H1 (cell line): ENCODE measurements at regions not wholly inside any gene's neighbourhood (a gene's known extent, or its start where the extent isn't known, plus 50 kb on each side); places are given as distances from the start of the nearest gene placed in this dataset.

ENCODE experiments used
- BACH1 ChIP-seq: IDR thresholded peaks from 2 replicates; pipeline ENCODE4 v1.6.1; 2012; ENCODE audit warnings: low read length, improper control_type of control experiment
- BRCA1 ChIP-seq: IDR thresholded peaks from 2 replicates; pipeline ENCODE4 v1.6.1; 2012; ENCODE audit warnings: low read depth, low read length, improper control_type of control experiment
- CEBPB ChIP-seq: IDR thresholded peaks from 2 replicates; pipeline ENCODE4 v1.6.1; 2012; ENCODE audit warnings: low read depth, low read length
- EP300 ChIP-seq, 2 experiments: IDR thresholded peaks; 1 replicate in 1 of 2; 2 replicates in 1 of 2; pipeline ENCODE4 v1.6.1; 2011 to 2012; ENCODE audit warnings: low read depth in 2 of 2, low read length in 2 of 2, mild to moderate bottlenecking in 2 of 2, borderline replicate concordance in 1 of 2, inconsistent platforms in 1 of 2, moderate library complexity in 1 of 2
- RFX5 ChIP-seq: IDR thresholded peaks from 2 replicates; pipeline ENCODE4 v1.6.1; 2011; ENCODE audit warnings: low read depth, low read length, improper control_type of control experiment, borderline replicate concordance
- RNF2 ChIP-seq: fragments of 200-900, 300-1000 bp; sonication (generic); IDR thresholded peaks from 2 replicates; pipeline ENCODE4 v1.7.1; 2016; ENCODE audit warnings: borderline replicate concordance, low read depth, mild to moderate bottlenecking, antibody characterized with exemption, low read length; ENCODE audit not compliant: poor library complexity, severe bottlenecking; ENCODE audit errors: missing control alignments
- SIN3A ChIP-seq, 2 experiments: IDR thresholded peaks in 1 of 2; conservative IDR thresholded peaks in 1 of 2; 2 replicates each; pipeline ENCODE4 v1.6.1; 2011 to 2012; ENCODE audit warnings: low read length in 2 of 2, improper control_type of control experiment in 1 of 2, low read depth in 1 of 2, mild to moderate bottlenecking in 1 of 2
- TF ChIP-seq, protein P1 (sequence below): fragments of 300-600 bp; sonication (generic); IDR thresholded peaks from 2 replicates; pipeline ENCODE4 v1.7.1; 2012; ENCODE audit warnings: low read length, moderate library complexity, mild to moderate bottlenecking, inconsistent platforms; ENCODE audit not compliant: insufficient replicate concordance
- TF ChIP-seq, protein P2 (sequence below), 3 experiments: IDR thresholded peaks; 1 replicate in 2 of 3; 2 replicates in 1 of 3; pipeline versions ENCODE4 v1.5.1 to v1.6.1; 2011; ENCODE audit warnings: low read length in 3 of 3, mild to moderate bottlenecking in 3 of 3, inconsistent platforms in 2 of 3, low read depth in 1 of 3, moderate library complexity in 1 of 3; ENCODE audit not compliant: insufficient read depth in 1 of 3; ENCODE audit errors: control extremely low read depth in 1 of 3

DNA sequence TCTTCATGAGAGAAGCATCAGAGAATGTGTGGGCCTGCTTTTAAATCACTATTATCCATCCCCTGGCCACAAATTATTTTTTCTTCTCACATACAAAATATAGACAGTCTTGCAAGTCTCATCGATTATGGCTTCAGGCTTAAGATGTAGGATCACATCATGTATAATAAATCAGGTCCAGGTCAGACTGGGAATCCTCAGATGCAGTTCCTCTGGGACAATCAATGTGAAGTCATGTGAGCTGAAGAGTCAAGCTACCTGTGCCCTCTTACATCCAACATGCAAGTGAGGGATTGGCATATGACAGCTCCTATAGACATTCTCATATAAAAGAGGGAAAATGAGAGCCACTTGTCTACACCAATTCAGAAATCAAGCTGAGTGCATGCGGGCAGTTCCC, 631.8 kb downstream of the PTPRU start (continued):
- TF ChIP-seq, protein P1, sequence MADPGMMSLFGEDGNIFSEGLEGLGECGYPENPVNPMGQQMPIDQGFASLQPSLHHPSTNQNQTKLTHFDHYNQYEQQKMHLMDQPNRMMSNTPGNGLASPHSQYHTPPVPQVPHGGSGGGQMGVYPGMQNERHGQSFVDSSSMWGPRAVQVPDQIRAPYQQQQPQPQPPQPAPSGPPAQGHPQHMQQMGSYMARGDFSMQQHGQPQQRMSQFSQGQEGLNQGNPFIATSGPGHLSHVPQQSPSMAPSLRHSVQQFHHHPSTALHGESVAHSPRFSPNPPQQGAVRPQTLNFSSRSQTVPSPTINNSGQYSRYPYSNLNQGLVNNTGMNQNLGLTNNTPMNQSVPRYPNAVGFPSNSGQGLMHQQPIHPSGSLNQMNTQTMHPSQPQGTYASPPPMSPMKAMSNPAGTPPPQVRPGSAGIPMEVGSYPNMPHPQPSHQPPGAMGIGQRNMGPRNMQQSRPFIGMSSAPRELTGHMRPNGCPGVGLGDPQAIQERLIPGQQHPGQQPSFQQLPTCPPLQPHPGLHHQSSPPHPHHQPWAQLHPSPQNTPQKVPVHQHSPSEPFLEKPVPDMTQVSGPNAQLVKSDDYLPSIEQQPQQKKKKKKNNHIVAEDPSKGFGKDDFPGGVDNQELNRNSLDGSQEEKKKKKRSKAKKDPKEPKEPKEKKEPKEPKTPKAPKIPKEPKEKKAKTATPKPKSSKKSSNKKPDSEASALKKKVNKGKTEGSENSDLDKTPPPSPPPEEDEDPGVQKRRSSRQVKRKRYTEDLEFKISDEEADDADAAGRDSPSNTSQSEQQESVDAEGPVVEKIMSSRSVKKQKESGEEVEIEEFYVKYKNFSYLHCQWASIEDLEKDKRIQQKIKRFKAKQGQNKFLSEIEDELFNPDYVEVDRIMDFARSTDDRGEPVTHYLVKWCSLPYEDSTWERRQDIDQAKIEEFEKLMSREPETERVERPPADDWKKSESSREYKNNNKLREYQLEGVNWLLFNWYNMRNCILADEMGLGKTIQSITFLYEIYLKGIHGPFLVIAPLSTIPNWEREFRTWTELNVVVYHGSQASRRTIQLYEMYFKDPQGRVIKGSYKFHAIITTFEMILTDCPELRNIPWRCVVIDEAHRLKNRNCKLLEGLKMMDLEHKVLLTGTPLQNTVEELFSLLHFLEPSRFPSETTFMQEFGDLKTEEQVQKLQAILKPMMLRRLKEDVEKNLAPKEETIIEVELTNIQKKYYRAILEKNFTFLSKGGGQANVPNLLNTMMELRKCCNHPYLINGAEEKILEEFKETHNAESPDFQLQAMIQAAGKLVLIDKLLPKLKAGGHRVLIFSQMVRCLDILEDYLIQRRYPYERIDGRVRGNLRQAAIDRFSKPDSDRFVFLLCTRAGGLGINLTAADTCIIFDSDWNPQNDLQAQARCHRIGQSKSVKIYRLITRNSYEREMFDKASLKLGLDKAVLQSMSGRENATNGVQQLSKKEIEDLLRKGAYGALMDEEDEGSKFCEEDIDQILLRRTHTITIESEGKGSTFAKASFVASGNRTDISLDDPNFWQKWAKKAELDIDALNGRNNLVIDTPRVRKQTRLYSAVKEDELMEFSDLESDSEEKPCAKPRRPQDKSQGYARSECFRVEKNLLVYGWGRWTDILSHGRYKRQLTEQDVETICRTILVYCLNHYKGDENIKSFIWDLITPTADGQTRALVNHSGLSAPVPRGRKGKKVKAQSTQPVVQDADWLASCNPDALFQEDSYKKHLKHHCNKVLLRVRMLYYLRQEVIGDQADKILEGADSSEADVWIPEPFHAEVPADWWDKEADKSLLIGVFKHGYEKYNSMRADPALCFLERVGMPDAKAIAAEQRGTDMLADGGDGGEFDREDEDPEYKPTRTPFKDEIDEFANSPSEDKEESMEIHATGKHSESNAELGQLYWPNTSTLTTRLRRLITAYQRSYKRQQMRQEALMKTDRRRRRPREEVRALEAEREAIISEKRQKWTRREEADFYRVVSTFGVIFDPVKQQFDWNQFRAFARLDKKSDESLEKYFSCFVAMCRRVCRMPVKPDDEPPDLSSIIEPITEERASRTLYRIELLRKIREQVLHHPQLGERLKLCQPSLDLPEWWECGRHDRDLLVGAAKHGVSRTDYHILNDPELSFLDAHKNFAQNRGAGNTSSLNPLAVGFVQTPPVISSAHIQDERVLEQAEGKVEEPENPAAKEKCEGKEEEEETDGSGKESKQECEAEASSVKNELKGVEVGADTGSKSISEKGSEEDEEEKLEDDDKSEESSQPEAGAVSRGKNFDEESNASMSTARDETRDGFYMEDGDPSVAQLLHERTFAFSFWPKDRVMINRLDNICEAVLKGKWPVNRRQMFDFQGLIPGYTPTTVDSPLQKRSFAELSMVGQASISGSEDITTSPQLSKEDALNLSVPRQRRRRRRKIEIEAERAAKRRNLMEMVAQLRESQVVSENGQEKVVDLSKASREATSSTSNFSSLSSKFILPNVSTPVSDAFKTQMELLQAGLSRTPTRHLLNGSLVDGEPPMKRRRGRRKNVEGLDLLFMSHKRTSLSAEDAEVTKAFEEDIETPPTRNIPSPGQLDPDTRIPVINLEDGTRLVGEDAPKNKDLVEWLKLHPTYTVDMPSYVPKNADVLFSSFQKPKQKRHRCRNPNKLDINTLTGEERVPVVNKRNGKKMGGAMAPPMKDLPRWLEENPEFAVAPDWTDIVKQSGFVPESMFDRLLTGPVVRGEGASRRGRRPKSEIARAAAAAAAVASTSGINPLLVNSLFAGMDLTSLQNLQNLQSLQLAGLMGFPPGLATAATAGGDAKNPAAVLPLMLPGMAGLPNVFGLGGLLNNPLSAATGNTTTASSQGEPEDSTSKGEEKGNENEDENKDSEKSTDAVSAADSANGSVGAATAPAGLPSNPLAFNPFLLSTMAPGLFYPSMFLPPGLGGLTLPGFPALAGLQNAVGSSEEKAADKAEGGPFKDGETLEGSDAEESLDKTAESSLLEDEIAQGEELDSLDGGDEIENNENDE, result no peak
- TF ChIP-seq BRCA1 (no peak), RFX5 (no peak), SIN3A (conservative IDR thresholded peaks at IDR 0.05 in 1 of 2, IDR thresholded peaks at IDR 0.05 in 1 of 2; ENCODE audit: low read depth in 1 of 2, low read length in 2 of 2) (no peak), CEBPB (no peak), BACH1 (no peak), EP300 (IDR thresholded peaks at IDR 0.05; ENCODE audit: borderline replicate concordance in 1 of 2, low read depth in 2 of 2, low read length in 2 of 2) (no peak), RNF2 (no peak)
- TF ChIP-seq, protein P2, sequence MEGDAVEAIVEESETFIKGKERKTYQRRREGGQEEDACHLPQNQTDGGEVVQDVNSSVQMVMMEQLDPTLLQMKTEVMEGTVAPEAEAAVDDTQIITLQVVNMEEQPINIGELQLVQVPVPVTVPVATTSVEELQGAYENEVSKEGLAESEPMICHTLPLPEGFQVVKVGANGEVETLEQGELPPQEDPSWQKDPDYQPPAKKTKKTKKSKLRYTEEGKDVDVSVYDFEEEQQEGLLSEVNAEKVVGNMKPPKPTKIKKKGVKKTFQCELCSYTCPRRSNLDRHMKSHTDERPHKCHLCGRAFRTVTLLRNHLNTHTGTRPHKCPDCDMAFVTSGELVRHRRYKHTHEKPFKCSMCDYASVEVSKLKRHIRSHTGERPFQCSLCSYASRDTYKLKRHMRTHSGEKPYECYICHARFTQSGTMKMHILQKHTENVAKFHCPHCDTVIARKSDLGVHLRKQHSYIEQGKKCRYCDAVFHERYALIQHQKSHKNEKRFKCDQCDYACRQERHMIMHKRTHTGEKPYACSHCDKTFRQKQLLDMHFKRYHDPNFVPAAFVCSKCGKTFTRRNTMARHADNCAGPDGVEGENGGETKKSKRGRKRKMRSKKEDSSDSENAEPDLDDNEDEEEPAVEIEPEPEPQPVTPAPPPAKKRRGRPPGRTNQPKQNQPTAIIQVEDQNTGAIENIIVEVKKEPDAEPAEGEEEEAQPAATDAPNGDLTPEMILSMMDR (IDR thresholded peaks at IDR 0.05; ENCODE audit: control extremely low read depth in 1 of 3, insufficient read depth in 1 of 3, low read depth in 1 of 3, low read length in 3 of 3), result no peak
